Stomach (tissue), 8 donors: ENCODE measurements at regions not wholly inside any gene's neighbourhood (a gene's known extent, or its start where the extent isn't known, plus 50 kb on each side); places are given as distances from the start of the nearest gene placed in this dataset.
A peak's percentile ranks its signal among the peaks of the same experiment; 100 is the strongest.

Source experiments
- DNase-seq, 2 donors: peaks; one replicate each; pipeline versions ENCODE4 v3.0.0 to v3.0.0-alpha.2; 2013 to 2019
- H3K27ac ChIP-seq, 5 donors: fragments of 200-600 bp in 4 of 5; sonication (generic) in 4 of 5; one replicate each; pipeline ENCODE4 v1.5.1; 2013 to 2019; ENCODE audit warnings: mild to moderate bottlenecking in 1 of 5, moderate library complexity in 1 of 5
- H3K27me3 ChIP-seq, 3 donors: fragments of 200-600 bp; sonication (generic); one replicate each; pipeline ENCODE4 v1.5.1; 2017 to 2019; ENCODE audit warnings: mixed run types in 1 of 3
- H3K36me3 ChIP-seq, 4 donors: fragments of 200-600 bp; sonication (generic); 1 replicate in 3 of 4; 2 replicates in 1 of 4; pipeline ENCODE4 v1.5.1; 2016 to 2019
- H3K4me1 ChIP-seq, 4 donors: fragments of 200-600 bp; sonication (generic); one replicate each; pipeline ENCODE4 v1.5.1; 2016 to 2019
- H3K4me3 ChIP-seq, 4 donors: fragments of 200-600 bp; sonication (generic) in 3 of 4; one replicate each; pipeline ENCODE4 v1.5.1; 2016 to 2019; ENCODE audit warnings: mild to moderate bottlenecking in 1 of 4
- H3K9me3 ChIP-seq, 4 donors: fragments of 200-600 bp; sonication (generic); one replicate each; pipeline ENCODE4 v1.5.1; 2016 to 2019
- CTCF ChIP-seq, 7 experiments: fragments of 450-650 bp in 4 of 7; fragments of 200-600 bp in 3 of 7; sonication (generic) in 3 of 7; IDR thresholded peaks; one replicate each; pipeline ENCODE4 v1.5.1; 2016 to 2019; ENCODE audit warnings: antibody characterized with exemption in 7 of 7, control low read depth in 2 of 7, mild to moderate bottlenecking in 1 of 7
- EP300 ChIP-seq: sonication (generic); formaldehyde crosslinking; IDR thresholded peaks from one replicate; pipeline ENCODE4 v1.6.1; 2017; ENCODE audit warnings: antibody characterized with exemption
- POLR2A ChIP-seq, 4 donors: fragments of 450-650 bp; IDR thresholded peaks; one replicate each; pipeline ENCODE4 v1.6.1; 2016; ENCODE audit warnings: antibody characterized with exemption in 4 of 4, control low read depth in 2 of 4, mild to moderate bottlenecking in 1 of 4, moderate library complexity in 1 of 4
- POLR2AphosphoS5 ChIP-seq, 3 donors: sonication (generic); formaldehyde crosslinking; IDR thresholded peaks; one replicate each; pipeline ENCODE4 v1.6.1; 2016; ENCODE audit warnings: antibody characterized with exemption in 3 of 3
- WGBS, 5 donors: extraction: QIAGEN DNeasy Blood & Tissue Kit in 3 of 5; methylation state at CpG; one replicate each; pipeline versions ENCODE4 v1.1.5 to v1.1.7; 2013 to 2018; 5-methylcytosine and 5-hydroxymethylcytosine counted together
- intact Hi-C: fragments of 100-400 bp; cut with DNase I; formaldehyde crosslinking; loops from one replicate; pipeline ENCODE4 v1.15.1; 2023; ENCODE audit warnings: low total_unique reads
- donor health status: healthy with polysubstance abuse.
- donor health status: Bipolar disorder and iron deficiency.
- donor health status: healthy.

- intact Hi-C loops, result no loop called here
Measured at GRCh38 chr2:226622484-226622883, 177.1 kb downstream of the IRS1 start.

GRCh38 chr2:226620176-226620575 lies 179.4 kb downstream of the IRS1 start:
- 78 to 88% (median 83%) methylated on average over 3 of the region's 3 CpGs for whole genome bisulfite sequencing, 5 donors

More at GRCh38 chr2:226622484-226622883, 177.1 kb downstream of the IRS1 start:
- no peak for DNase-seq
- Histone ChIP-seq H3K4me1 (peaks cover 0 to 10% (median 4%) of the 10 kb centered on the region in 4 donors), H3K36me3 (no peaks in the 10 kb centered on the region), H3K27me3 (no peaks in the 10 kb centered on the region), H3K27ac (no peak overlapping the region), H3K9me3 (no peaks in the 10 kb centered on the region), H3K4me3 (no peak overlapping the region)
- WGBS, 5 donors, result 56 to 86% (median 65%) methylated on average over 2 of the region's 2 CpGs
- TF ChIP-seq CTCF (IDR thresholded peaks at IDR 0.05), result peak in 2 of 7 experiments; percentile 5 to 10
- no peak for TF ChIP-seq EP300

GRCh38 chr2:226619707-226620106 lies 179.9 kb downstream of the IRS1 start:
- intact Hi-C loops, result no loop called here
- TF ChIP-seq EP300, result no peak
- Histone ChIP-seq H3K4me1 (peaks cover 0 to 20% (median 4%) of the 10 kb centered on the region in 4 donors), H3K27me3 (no peaks in the 10 kb centered on the region), H3K27ac (peak overlapping the region in 1 of 5 donors; percentile 21), H3K36me3 (no peaks in the 10 kb centered on the region), H3K4me3 (no peak overlapping the region), H3K9me3 (no peaks in the 10 kb centered on the region)
- WGBS, 5 donors, result 78 to 91% (median 84%) methylated on average over 3 of the region's 3 CpGs
- DNase-seq, result no peak

More at GRCh38 chr2:226620176-226620575, 179.4 kb downstream of the IRS1 start:
- no peaks in the 10 kb centered on the region for H3K9me3 ChIP-seq
- H3K27ac ChIP-seq, result no peak overlapping the region
- no peaks in the 10 kb centered on the region for H3K36me3 ChIP-seq
- TF ChIP-seq EP300 (no peak), CTCF (IDR thresholded peaks at IDR 0.05) (no peak), POLR2AphosphoS5 (IDR thresholded peaks at IDR 0.05) (no peak), POLR2A (IDR thresholded peaks at IDR 0.05) (no peak)
- intact Hi-C loops, result no loop called here
- H3K27me3 ChIP-seq, result no peaks in the 10 kb centered on the region
- H3K4me1 ChIP-seq, result peaks cover 0 to 19% (median 4%) of the 10 kb centered on the region in 4 donors
- H3K4me3 ChIP-seq, result no peak overlapping the region
- no peak for DNase-seq

- Histone ChIP-seq H3K9me3 (no peaks in the 10 kb centered on the region), H3K27me3 (no peaks in the 10 kb centered on the region), H3K4me1 (peaks cover 0 to 20% (median 4%) of the 10 kb centered on the region in 4 donors), H3K4me3 (no peak overlapping the region), H3K36me3 (no peaks in the 10 kb centered on the region), H3K27ac (peak overlapping the region in 1 of 5 donors; percentile 21)
- intact Hi-C loops, result no loop called here
- peak in 1 of 2 donors; percentile 75 for DNase-seq
- no peak for TF ChIP-seq CTCF (IDR thresholded peaks at IDR 0.05)
- no peak for TF ChIP-seq EP300
- TF ChIP-seq POLR2A (IDR thresholded peaks at IDR 0.05), result no peak
- no peak for TF ChIP-seq POLR2AphosphoS5 (IDR thresholded peaks at IDR 0.05)
- 25 to 43% (median 27%) methylated on average over 2 of the region's 2 CpGs for WGBS, 5 donors
Measured at GRCh38 chr2:226618875-226619605, 180.6 kb downstream of the IRS1 start.

GRCh38 chr2:226618544-226618874 lies 181.1 kb downstream of the IRS1 start:
- WGBS, 5 donors, result 38 to 54% (median 45%) methylated on average over 6 of the region's 6 CpGs
- H3K9me3 ChIP-seq, result no peaks in the 10 kb centered on the region
- H3K27ac ChIP-seq, result no peak overlapping the region
- peaks cover 0 to 20% (median 4%) of the 10 kb centered on the region in 4 donors for H3K4me1 ChIP-seq
- H3K27me3 ChIP-seq, result no peaks in the 10 kb centered on the region
- intact Hi-C loops, result no loop called here
- no peaks in the 10 kb centered on the region for H3K36me3 ChIP-seq
- DNase-seq, result no peak
- no peak overlapping the region for H3K4me3 ChIP-seq
- no peak for TF ChIP-seq POLR2A (IDR thresholded peaks at IDR 0.05)
- no peak for TF ChIP-seq EP300
- no peak for TF ChIP-seq CTCF (IDR thresholded peaks at IDR 0.05)
- TF ChIP-seq POLR2AphosphoS5 (IDR thresholded peaks at IDR 0.05), result no peak
